ENCODE measurements at regions not wholly inside any gene's neighbourhood (a gene's known extent, or its start where the extent isn't known, plus 50 kb on each side); places are given as distances from the start of the nearest gene placed in this dataset.
"Not testable (repeated sequence)": the region's sequence is repeated elsewhere in the genome, so short reads cannot be mapped to it uniquely, and the experiment has no call there.

DNA sequence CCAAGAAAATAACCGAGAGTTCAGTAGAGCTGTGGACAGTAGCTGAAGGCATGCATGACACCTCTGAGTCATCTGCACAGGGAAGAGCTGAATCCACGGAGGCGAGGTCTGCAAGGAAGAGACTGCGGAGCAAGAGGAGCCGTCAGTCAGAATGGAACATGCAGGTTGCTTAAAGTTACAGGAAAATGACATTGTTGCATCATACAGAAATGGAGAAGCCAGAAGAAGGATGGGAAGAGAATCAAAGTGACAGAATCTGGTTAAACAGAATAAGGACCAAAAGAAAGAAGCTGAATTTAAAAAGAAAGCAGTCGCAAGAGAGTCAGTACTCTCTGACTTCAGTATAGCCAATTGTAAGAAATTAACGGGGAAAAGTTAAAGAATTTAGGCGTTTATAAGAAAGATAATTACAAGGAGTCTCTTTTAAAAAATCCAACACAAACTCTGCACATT, 533.8 kb downstream of the ADCYAP1 start:
- peak; percentile 44 to 70 for DNase-seq
- Histone ChIP-seq H2BK120ac (ENCODE audit: insufficient read depth, low read length, poor library complexity) (no peak overlapping the region), H3K23ac (ENCODE audit: low read length) (no peak overlapping the region), H4K12ac (ENCODE audit: low read depth, low read length) (no peak overlapping the region), H3K4me2 (ENCODE audit: low read length) (no peak overlapping the region), H2BK12ac (ENCODE audit: low read length) (no peak overlapping the region), H3K27ac (ENCODE audit: low read depth, low read length) (no peak overlapping the region), H2AFZ (ENCODE audit: insufficient read depth, low read length, poor library complexity) (no peak overlapping the region), H3K18ac (ENCODE audit: low read length) (no peak overlapping the region), H3K14ac (ENCODE audit: low read length) (no peak overlapping the region), H2BK5ac (ENCODE audit: low read depth, low read length, poor library complexity) (no peak overlapping the region), H3K27me3 (ENCODE audit: insufficient read depth, low read length) (no peaks in the 10 kb centered on the region), H3K9ac (ENCODE audit: low read length) (no peak overlapping the region), H2AK5ac (ENCODE audit: low read length) (no peak overlapping the region), H3K79me1 (ENCODE audit: low read length) (no peaks in the 10 kb centered on the region), H3K4me3 (ENCODE audit: low read depth, low read length) (no peak overlapping the region), H4K91ac (ENCODE audit: low read depth, low read length) (no peak overlapping the region), H3K36me3 (ENCODE audit: control insufficient read depth in 1 of 2, insufficient read depth in 2 of 2, low read length in 2 of 2) (no peaks in the 10 kb centered on the region), H3K9me3 (ENCODE audit: insufficient read depth, low read depth, low read length) (no peaks in the 10 kb centered on the region), H4K8ac (ENCODE audit: low read depth, low read length) (no peak overlapping the region), H3K4me1 (ENCODE audit: control insufficient read depth in 1 of 2, insufficient read depth in 2 of 2, low read length in 2 of 2) (no peaks in the 10 kb centered on the region), H3K4ac (ENCODE audit: low read depth, low read length) (no peak overlapping the region), H3K79me2 (ENCODE audit: control insufficient read depth, insufficient read depth, low read length, poor library complexity) (no peaks in the 10 kb centered on the region)
- WGBS (ENCODE audit: extremely low coverage, insufficient coverage, insufficient read length) = no CpG with 5 or more reads among the region's 8 CpGs

DNA sequence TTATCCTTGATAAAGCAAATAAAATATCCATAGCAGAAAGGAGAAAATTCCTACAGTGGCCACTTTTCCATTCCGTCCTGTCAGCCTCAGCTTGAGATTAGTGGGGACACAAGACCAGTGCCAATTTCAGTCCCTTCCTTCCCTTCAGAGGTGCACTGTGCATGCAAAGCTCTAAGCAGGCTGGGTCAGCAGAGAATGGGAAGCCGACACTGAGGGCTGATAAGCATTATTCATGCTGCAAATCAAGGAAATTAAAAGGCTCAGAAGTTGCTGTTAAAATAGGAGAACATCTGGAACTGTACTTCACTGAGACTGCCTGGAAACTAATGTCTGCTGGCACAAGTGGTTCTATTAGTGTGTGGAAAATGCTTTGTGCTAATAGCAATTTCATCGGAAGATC, 534.3 kb downstream of the ADCYAP1 start:
- no peak overlapping the region for H2AK5ac ChIP-seq (ENCODE audit: low read length)
- H3K4me1 ChIP-seq (ENCODE audit: control insufficient read depth in 1 of 2, insufficient read depth in 2 of 2, low read length in 2 of 2) = no peaks in the 10 kb centered on the region
- no peak overlapping the region for H3K27ac ChIP-seq (ENCODE audit: low read depth, low read length)
- no peak overlapping the region for H4K8ac ChIP-seq (ENCODE audit: low read depth, low read length)
- H3K14ac ChIP-seq (ENCODE audit: low read length) = no peak overlapping the region
- no peak overlapping the region for H2AFZ ChIP-seq (ENCODE audit: insufficient read depth, low read length, poor library complexity)
- H2BK5ac ChIP-seq (ENCODE audit: low read depth, low read length, poor library complexity) = no peak overlapping the region
- no peak overlapping the region for H4K12ac ChIP-seq (ENCODE audit: low read depth, low read length)
- no peak overlapping the region for H3K4ac ChIP-seq (ENCODE audit: low read depth, low read length)
- no peak overlapping the region for H3K9ac ChIP-seq (ENCODE audit: low read length)
- no peaks in the 10 kb centered on the region for H3K36me3 ChIP-seq (ENCODE audit: control insufficient read depth in 1 of 2, insufficient read depth in 2 of 2, low read length in 2 of 2)
- H3K79me1 ChIP-seq (ENCODE audit: low read length) = no peaks in the 10 kb centered on the region
- H2BK120ac ChIP-seq (ENCODE audit: insufficient read depth, low read length, poor library complexity) = no peak overlapping the region
- H2BK12ac ChIP-seq (ENCODE audit: low read length) = no peak overlapping the region
- H3K9me3 ChIP-seq (ENCODE audit: insufficient read depth, low read depth, low read length) = no peaks in the 10 kb centered on the region
- H3K27me3 ChIP-seq (ENCODE audit: insufficient read depth, low read length) = no peaks in the 10 kb centered on the region
- WGBS (ENCODE audit: extremely low coverage, insufficient coverage, insufficient read length) = no CpG with 5 or more reads among the region's 3 CpGs
- H3K4me2 ChIP-seq (ENCODE audit: low read length) = no peak overlapping the region
- no peak overlapping the region for H3K4me3 ChIP-seq (ENCODE audit: low read depth, low read length)
- H3K18ac ChIP-seq (ENCODE audit: low read length) = no peak overlapping the region
- no peaks in the 10 kb centered on the region for H3K79me2 ChIP-seq (ENCODE audit: control insufficient read depth, insufficient read depth, low read length, poor library complexity)
- no peak for DNase-seq
- no peak overlapping the region for H3K23ac ChIP-seq (ENCODE audit: low read length)
- H4K91ac ChIP-seq (ENCODE audit: low read depth, low read length) = no peak overlapping the region

DNA sequence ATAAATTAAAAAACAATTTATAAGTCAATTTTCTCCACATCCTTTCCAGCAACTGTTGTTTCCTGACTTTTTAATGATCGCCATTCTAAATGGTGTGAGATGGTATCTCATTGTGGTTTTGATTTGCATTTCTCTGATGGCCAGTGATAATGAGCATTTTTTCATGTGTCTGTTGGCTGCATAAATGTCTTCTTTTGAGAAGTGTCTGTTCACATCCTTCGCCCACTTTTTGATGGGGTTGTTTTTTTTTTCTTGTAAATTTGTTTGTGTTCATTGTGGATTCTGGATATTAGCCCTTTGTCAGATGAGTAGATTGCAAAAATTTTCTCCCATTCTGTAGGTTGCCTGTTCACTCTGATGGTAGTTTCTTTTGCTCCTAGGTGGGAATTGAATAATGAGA, 539.4 kb downstream of the ADCYAP1 start:
- H2AFZ ChIP-seq (ENCODE audit: insufficient read depth, low read length, poor library complexity); H2BK120ac ChIP-seq (ENCODE audit: insufficient read depth, low read length, poor library complexity); H4K8ac ChIP-seq (ENCODE audit: low read depth, low read length); H3K27me3 ChIP-seq (ENCODE audit: insufficient read depth, low read length); H3K27ac ChIP-seq (ENCODE audit: low read depth, low read length); H3K4me3 ChIP-seq (ENCODE audit: low read depth, low read length); H3K4me1 ChIP-seq (ENCODE audit: control insufficient read depth in 1 of 2, insufficient read depth in 2 of 2, low read length in 2 of 2); DNase-seq; H3K4ac ChIP-seq (ENCODE audit: low read depth, low read length); H3K9ac ChIP-seq (ENCODE audit: low read length); H3K18ac ChIP-seq (ENCODE audit: low read length); H4K91ac ChIP-seq (ENCODE audit: low read depth, low read length); H4K12ac ChIP-seq (ENCODE audit: low read depth, low read length); H3K9me3 ChIP-seq (ENCODE audit: insufficient read depth, low read depth, low read length); H3K4me2 ChIP-seq (ENCODE audit: low read length); H2BK5ac ChIP-seq (ENCODE audit: low read depth, low read length, poor library complexity); H3K36me3 ChIP-seq (ENCODE audit: control insufficient read depth in 1 of 2, insufficient read depth in 2 of 2, low read length in 2 of 2); H2BK12ac ChIP-seq (ENCODE audit: low read length); H3K14ac ChIP-seq (ENCODE audit: low read length); H3K79me1 ChIP-seq (ENCODE audit: low read length); H2AK5ac ChIP-seq (ENCODE audit: low read length); H3K23ac ChIP-seq (ENCODE audit: low read length); H3K79me2 ChIP-seq (ENCODE audit: control insufficient read depth, insufficient read depth, low read length, poor library complexity): not testable (repeated sequence)
- WGBS (ENCODE audit: extremely low coverage, insufficient coverage, insufficient read length) = no CpG with 5 or more reads among the region's 2 CpGs

DNA sequence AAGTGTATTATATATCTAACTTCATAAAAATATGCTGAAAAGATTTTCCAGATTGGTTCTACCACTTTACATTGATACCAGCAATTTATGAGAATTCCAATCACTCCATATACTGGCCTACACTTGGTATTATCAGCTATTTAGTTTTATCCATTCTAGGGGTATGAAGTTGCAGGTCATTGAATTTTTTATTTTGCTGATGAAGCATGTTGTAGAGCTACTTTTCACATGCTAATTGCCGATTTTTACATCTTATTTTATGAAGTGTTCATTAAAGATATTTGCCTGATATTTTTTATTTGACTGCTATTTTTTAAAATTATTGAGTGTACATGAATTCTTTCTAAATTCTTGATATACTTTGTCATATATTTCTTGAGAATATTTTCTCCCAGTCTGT, 542.1 kb downstream of the ADCYAP1 start:
- H4K91ac ChIP-seq (ENCODE audit: low read depth, low read length) = no peak overlapping the region
- no peak overlapping the region for H3K18ac ChIP-seq (ENCODE audit: low read length)
- no peak overlapping the region for H4K12ac ChIP-seq (ENCODE audit: low read depth, low read length)
- no peak overlapping the region for H3K9ac ChIP-seq (ENCODE audit: low read length)
- no peak overlapping the region for H3K14ac ChIP-seq (ENCODE audit: low read length)
- no peak overlapping the region for H4K8ac ChIP-seq (ENCODE audit: low read depth, low read length)
- no peak overlapping the region for H3K4me3 ChIP-seq (ENCODE audit: low read depth, low read length)
- no peak overlapping the region for H3K27ac ChIP-seq (ENCODE audit: low read depth, low read length)
- no CpG with 5 or more reads among the region's 1 CpG for WGBS (ENCODE audit: extremely low coverage, insufficient coverage, insufficient read length)
- no peak for DNase-seq
- H2BK120ac ChIP-seq (ENCODE audit: insufficient read depth, low read length, poor library complexity) = no peak overlapping the region
- H3K79me1 ChIP-seq (ENCODE audit: low read length) = no peaks in the 10 kb centered on the region
- H3K79me2 ChIP-seq (ENCODE audit: control insufficient read depth, insufficient read depth, low read length, poor library complexity) = no peaks in the 10 kb centered on the region
- no peak overlapping the region for H2AFZ ChIP-seq (ENCODE audit: insufficient read depth, low read length, poor library complexity)
- H2AK5ac ChIP-seq (ENCODE audit: low read length) = no peak overlapping the region
- no peaks in the 10 kb centered on the region for H3K9me3 ChIP-seq (ENCODE audit: insufficient read depth, low read depth, low read length)
- no peak overlapping the region for H3K4me2 ChIP-seq (ENCODE audit: low read length)
- H2BK5ac ChIP-seq (ENCODE audit: low read depth, low read length, poor library complexity) = no peak overlapping the region
- no peak overlapping the region for H2BK12ac ChIP-seq (ENCODE audit: low read length)
- no peaks in the 10 kb centered on the region for H3K36me3 ChIP-seq (ENCODE audit: control insufficient read depth in 1 of 2, insufficient read depth in 2 of 2, low read length in 2 of 2)
- H3K27me3 ChIP-seq (ENCODE audit: insufficient read depth, low read length) = no peaks in the 10 kb centered on the region
- H3K23ac ChIP-seq (ENCODE audit: low read length) = no peak overlapping the region
- no peak overlapping the region for H3K4ac ChIP-seq (ENCODE audit: low read depth, low read length)
- H3K4me1 ChIP-seq (ENCODE audit: control insufficient read depth in 1 of 2, insufficient read depth in 2 of 2, low read length in 2 of 2) = no peaks in the 10 kb centered on the region

All from trophoblast cell (in vitro differentiated cells and primary cell).